Esophagus muscularis mucosa (tissue), 4 donors: ENCODE measurements at regions not wholly inside any gene's neighbourhood (a gene's known extent, or its start where the extent isn't known, plus 50 kb on each side); places are given as distances from the start of the nearest gene placed in this dataset.

Experiments used
- DNase-seq: peaks from one replicate; pipeline ENCODE4 v3.0.0-alpha.2; 2017; ENCODE audit errors: extremely low spot score
- H3K27ac ChIP-seq, 4 donors: fragments of 200-600 bp; sonication (generic); replicated peaks in 1 of 4; 1 replicate in 3 of 4; 2 replicates in 1 of 4; pipeline ENCODE4 v1.5.1; 2016 to 2019; ENCODE audit warnings: mild to moderate bottlenecking in 1 of 4
- H3K27me3 ChIP-seq, 4 donors: fragments of 200-600 bp; sonication (generic); one replicate each; pipeline versions ENCODE4 v1.5.1 to v1.6.0; 2016 to 2019
- H3K36me3 ChIP-seq, 4 donors: fragments of 200-600 bp; sonication (generic); one replicate each; pipeline ENCODE4 v1.5.1; 2016 to 2019
- H3K4me1 ChIP-seq, 4 donors: fragments of 200-600 bp; sonication (generic); one replicate each; pipeline ENCODE4 v1.5.1; 2016 to 2019
- H3K4me3 ChIP-seq, 4 donors: fragments of 200-600 bp; sonication (generic); 1 replicate in 2 of 4; 2 replicates in 2 of 4; pipeline ENCODE4 v1.5.1; 2016 to 2019; ENCODE audit warnings: mild to moderate bottlenecking in 4 of 4, moderate library complexity in 1 of 4
- H3K9me3 ChIP-seq, 4 donors: fragments of 200-600 bp; sonication (generic); 1 replicate in 3 of 4; 2 replicates in 1 of 4; pipeline ENCODE4 v1.5.1; 2016 to 2019
- CTCF ChIP-seq, 3 experiments: fragments of 200-600 bp in 2 of 3; fragments of 450-650 bp in 1 of 3; sonication (generic) in 2 of 3; IDR thresholded peaks; one replicate each; pipeline ENCODE4 v1.5.1; 2017 to 2019; ENCODE audit warnings: antibody characterized with exemption in 3 of 3, mild to moderate bottlenecking in 2 of 3, moderate library complexity in 1 of 3
- EP300 ChIP-seq: sonication (generic); formaldehyde crosslinking; IDR thresholded peaks from one replicate; pipeline ENCODE4 v1.6.1; 2017; ENCODE audit warnings: antibody characterized with exemption
- POLR2A ChIP-seq: fragments of 450-650 bp; IDR thresholded peaks from one replicate; pipeline ENCODE4 v1.6.1; 2017; ENCODE audit warnings: antibody characterized with exemption, moderate library complexity, mild to moderate bottlenecking, low read depth
- POLR2AphosphoS5 ChIP-seq, 2 donors: sonication (generic); formaldehyde crosslinking; IDR thresholded peaks; one replicate each; pipeline ENCODE4 v1.6.1; 2017; ENCODE audit warnings: antibody characterized with exemption in 2 of 2
- WGBS: methylation state at CpG from one replicate; pipeline ENCODE4 v1.1.5; 2018; 5-methylcytosine and 5-hydroxymethylcytosine counted together
- intact Hi-C: fragments of 100-400 bp; cut with DNase I; formaldehyde crosslinking; loops from one replicate; pipeline ENCODE4 v1.15.1; 2023

GRCh38 chr2:123916051-123916450 lies 109.0 kb upstream of the CNTNAP5 start:
- Histone ChIP-seq H3K4me1 (peaks cover 0 to 5% (median under 1%) of the 10 kb centered on the region in 4 donors), H3K36me3 (no peaks in the 10 kb centered on the region), H3K27me3 (no peaks in the 10 kb centered on the region), H3K4me3 (no peak overlapping the region), H3K9me3 (no peaks in the 10 kb centered on the region), H3K27ac (no peak overlapping the region)
- TF ChIP-seq EP300, result no peak
- TF ChIP-seq POLR2A, result no peak
- intact Hi-C loops, result no loop called here
- DNase-seq, result no peak
- WGBS, result 78% methylated on average over 5 of the region's 5 CpGs

- no peak overlapping the region for H3K27ac ChIP-seq
- H3K4me1 ChIP-seq, result peaks cover 0 to 2% (median 0%) of the 10 kb centered on the region in 4 donors
- 20% methylated on average over 1 of the region's 1 CpG for WGBS
- DNase-seq, result no peak
- no peaks in the 10 kb centered on the region for H3K27me3 ChIP-seq
- no peak for TF ChIP-seq POLR2A
- TF ChIP-seq CTCF (IDR thresholded peaks at IDR 0.05), result no peak
- TF ChIP-seq EP300, result no peak
- no peak for TF ChIP-seq POLR2AphosphoS5 (IDR thresholded peaks at IDR 0.05)
- H3K4me3 ChIP-seq, result no peak overlapping the region
- H3K36me3 ChIP-seq, result no peaks in the 10 kb centered on the region
- intact Hi-C loops, result no loop called here
- H3K9me3 ChIP-seq, result no peaks in the 10 kb centered on the region
Observed at GRCh38 chr2:123916531-123916930, 108.6 kb upstream of the CNTNAP5 start.

- intact Hi-C loops, result no loop called here
- Histone ChIP-seq H3K4me3 (no peak overlapping the region), H3K9me3 (no peaks in the 10 kb centered on the region), H3K4me1 (peaks cover 0 to 2% (median 0%) of the 10 kb centered on the region in 4 donors), H3K27ac (no peak overlapping the region), H3K36me3 (no peaks in the 10 kb centered on the region), H3K27me3 (no peaks in the 10 kb centered on the region)
- 66% methylated on average over 2 of the region's 2 CpGs for WGBS
- no peak for DNase-seq
- TF ChIP-seq POLR2AphosphoS5 (IDR thresholded peaks at IDR 0.05) (no peak), POLR2A (no peak), CTCF (IDR thresholded peaks at IDR 0.05) (no peak), EP300 (no peak)
Observed at GRCh38 chr2:123917241-123917640, 107.8 kb upstream of the CNTNAP5 start.

- no peak for DNase-seq
- Histone ChIP-seq H3K4me1 (no peaks in the 10 kb centered on the region), H3K27ac (no peak overlapping the region), H3K36me3 (no peaks in the 10 kb centered on the region), H3K4me3 (no peak overlapping the region), H3K9me3 (peaks cover 0 to 7% (median 4%) of the 10 kb centered on the region in 4 donors), H3K27me3 (no peaks in the 10 kb centered on the region)
- 48% methylated on average over 2 of the region's 2 CpGs for WGBS
- TF ChIP-seq EP300 (no peak), POLR2AphosphoS5 (IDR thresholded peaks at IDR 0.05) (no peak), POLR2A (no peak), CTCF (IDR thresholded peaks at IDR 0.05) (no peak)
- intact Hi-C loops, result no loop called here
Observed at GRCh38 chr2:123928358-123928757, 96.7 kb upstream of the CNTNAP5 start.

GRCh38 chr2:123935405-123935804 lies 89.7 kb upstream of the CNTNAP5 start:
- intact Hi-C loops, result no loop called here
- Histone ChIP-seq H3K9me3 (no peaks in the 10 kb centered on the region), H3K4me1 (no peaks in the 10 kb centered on the region), H3K27me3 (no peaks in the 10 kb centered on the region), H3K36me3 (no peaks in the 10 kb centered on the region), H3K4me3 (no peak overlapping the region), H3K27ac (no peak overlapping the region)
- WGBS, result 93% methylated on average over 3 of the region's 4 CpGs
- no peak for TF ChIP-seq POLR2A
- TF ChIP-seq EP300, result no peak
- TF ChIP-seq CTCF (IDR thresholded peaks at IDR 0.05), result no peak
- no peak for TF ChIP-seq POLR2AphosphoS5 (IDR thresholded peaks at IDR 0.05)
- no peak for DNase-seq
